WTC11 (cell line): ENCODE measurements at regions not wholly inside any gene's neighbourhood (a gene's known extent, or its start where the extent isn't known, plus 50 kb on each side); places are given as distances from the start of the nearest gene placed in this dataset.

ENCODE experiments used
- ATF2 ChIP-seq: sonication (generic); formaldehyde crosslinking; IDR thresholded peaks from 2 replicates; pipeline ENCODE4 v1.8.1; 2022; ENCODE audit warnings: low read depth, missing genetic modification reagents, borderline replicate concordance
- ATF3 ChIP-seq: sonication (generic); formaldehyde crosslinking; conservative IDR thresholded peaks from 2 replicates; pipeline ENCODE4 v1.8.1; 2022; ENCODE audit warnings: mild to moderate bottlenecking, missing genetic modification reagents
- CTCF ChIP-seq: fragments of 200-600 bp; IDR thresholded peaks from 2 replicates; pipeline ENCODE4 v1.8.0; 2022; ENCODE audit warnings: antibody characterized with exemption
- E2F5 ChIP-seq: sonication (generic); formaldehyde crosslinking; IDR thresholded peaks from 2 replicates; pipeline ENCODE4 v1.8.1; 2022; ENCODE audit warnings: mild to moderate bottlenecking, moderate library complexity, missing genetic modification reagents
- IRF2 ChIP-seq: sonication (generic); formaldehyde crosslinking; IDR thresholded peaks from 2 replicates; pipeline ENCODE4 v1.8.0; 2022; ENCODE audit warnings: low read depth, missing genetic modification reagents, borderline replicate concordance
- KAT7 ChIP-seq: sonication (generic); formaldehyde crosslinking; IDR thresholded peaks from 2 replicates; pipeline ENCODE4 v1.8.1; 2023; ENCODE audit warnings: missing genetic modification reagents, mild to moderate bottlenecking, borderline replicate concordance
- NR3C1 ChIP-seq: sonication (generic); formaldehyde crosslinking; conservative IDR thresholded peaks from 2 replicates; pipeline ENCODE4 v1.8.1; 2023; ENCODE audit warnings: low read depth, mild to moderate bottlenecking, missing genetic modification reagents
- PRDM15 ChIP-seq: sonication (generic); formaldehyde crosslinking; IDR thresholded peaks from 2 replicates; pipeline ENCODE4 v1.8.0; 2022; ENCODE audit warnings: missing genetic modification reagents
- RELA ChIP-seq: sonication (generic); formaldehyde crosslinking; IDR thresholded peaks from 2 replicates; pipeline ENCODE4 v1.8.1; 2022; ENCODE audit warnings: missing genetic modification reagents, mild to moderate bottlenecking, borderline replicate concordance
- SP1 ChIP-seq: sonication (generic); formaldehyde crosslinking; conservative IDR thresholded peaks from 2 replicates; pipeline ENCODE4 v1.8.1; 2022; ENCODE audit warnings: missing genetic modification reagents
- STAT6 ChIP-seq: sonication (generic); formaldehyde crosslinking; conservative IDR thresholded peaks from 2 replicates; pipeline ENCODE4 v1.8.1; 2023; ENCODE audit warnings: mild to moderate bottlenecking, low read depth, missing genetic modification reagents, moderate library complexity
- USF1 ChIP-seq: sonication (generic); formaldehyde crosslinking; IDR thresholded peaks from 2 replicates; pipeline ENCODE4 v1.8.0; 2022; ENCODE audit warnings: mild to moderate bottlenecking, missing genetic modification reagents
- USF2 ChIP-seq: sonication (generic); formaldehyde crosslinking; IDR thresholded peaks from 2 replicates; pipeline ENCODE4 v1.8.1; 2023; ENCODE audit warnings: mild to moderate bottlenecking, missing genetic modification reagents, moderate library complexity
- ZNF396 ChIP-seq: fragments of 250-450 bp; sonication (Bioruptor Pico); IDR thresholded peaks from 2 replicates; pipeline ENCODE4 v1.8.0; 2021; ENCODE audit warnings: mild to moderate bottlenecking, moderate library complexity, borderline replicate concordance

- TF ChIP-seq ATF2 (CRISPR knock-in tag) (no peak), SP1 (CRISPR knock-in tag) (no peak), USF2 (CRISPR knock-in tag) (no peak), CTCF (no peak), NR3C1 (CRISPR knock-in tag) (no peak), PRDM15 (CRISPR knock-in tag) (no peak), RELA (no peak), ATF3 (CRISPR knock-in tag) (no peak), STAT6 (CRISPR knock-in tag) (no peak), KAT7 (CRISPR knock-in tag) (no peak), E2F5 (CRISPR knock-in tag) (no peak), USF1 (CRISPR knock-in tag) (no peak), ZNF396 (CRISPR knock-in tag) (no peak), IRF2 (CRISPR knock-in tag) (no peak)
These were observed 521.9 kb downstream of the TYW1 start for GRCh38 chr7:67518580-67518979.
